ENCODE measurements at regions not wholly inside any gene's neighbourhood (a gene's known extent, or its start where the extent isn't known, plus 50 kb on each side); places are given as distances from the start of the nearest gene placed in this dataset.
"Not testable (repeated sequence)": the region's sequence is repeated elsewhere in the genome, so short reads cannot be mapped to it uniquely, and the experiment has no call there.

- DNase-seq = not testable (repeated sequence)
These were observed 150.9 kb upstream of the TEX13D start for GRCh38 chrX:124181515-124181914.

GRCh38 chrX:124190440-124190839 is 142.0 kb upstream of the TEX13D start:
- no peak for DNase-seq

DNA sequence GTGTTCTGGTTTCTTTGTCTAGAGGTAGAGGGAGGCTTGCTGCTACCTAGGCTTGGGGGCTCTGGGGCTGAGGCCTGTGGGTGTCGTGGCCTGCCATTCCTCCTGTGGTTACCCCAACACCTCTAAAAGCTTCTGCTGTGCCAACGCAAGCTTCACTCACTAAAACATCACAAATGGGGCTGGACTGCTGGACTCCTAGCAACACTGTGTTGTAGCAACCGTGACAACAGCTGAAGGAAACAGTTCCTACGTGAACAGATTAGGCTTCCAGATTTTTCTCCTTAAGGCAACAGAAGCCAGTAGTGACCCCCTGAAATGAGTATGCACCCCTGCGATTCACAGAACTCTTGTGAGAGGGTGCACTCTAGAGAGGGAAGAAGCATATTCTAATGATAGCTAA is 138.3 kb upstream of the TEX13D start:
- peak; percentile 42 to 62 for DNase-seq

- DNase-seq = no peak
These were observed 137.6 kb upstream of the TEX13D start for GRCh38 chrX:124194901-124195300.

GRCh38 chrX:124203311-124203710 is 129.1 kb upstream of the TEX13D start:
- DNase-seq = no peak

DNA sequence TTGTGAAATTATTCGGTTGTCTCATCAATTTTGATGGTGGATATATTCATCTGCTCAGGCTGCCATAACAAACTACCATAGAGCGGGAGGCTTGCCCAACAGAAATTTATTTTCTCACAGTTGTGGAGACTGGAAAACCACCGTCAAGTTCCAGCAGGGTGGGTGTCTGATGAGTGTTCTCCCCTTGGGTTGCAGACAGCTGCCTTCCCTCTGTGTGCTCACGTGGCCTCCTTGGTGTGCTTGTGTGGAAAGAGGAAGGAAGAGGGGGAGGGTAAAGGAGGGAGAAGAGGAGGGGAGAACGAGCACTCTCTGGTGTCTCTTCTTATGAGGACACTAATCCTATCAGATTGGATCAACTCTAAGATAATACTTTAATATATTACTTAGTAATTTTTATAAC is 123.8 kb upstream of the TEX13D start:
- no peak for DNase-seq

DNA sequence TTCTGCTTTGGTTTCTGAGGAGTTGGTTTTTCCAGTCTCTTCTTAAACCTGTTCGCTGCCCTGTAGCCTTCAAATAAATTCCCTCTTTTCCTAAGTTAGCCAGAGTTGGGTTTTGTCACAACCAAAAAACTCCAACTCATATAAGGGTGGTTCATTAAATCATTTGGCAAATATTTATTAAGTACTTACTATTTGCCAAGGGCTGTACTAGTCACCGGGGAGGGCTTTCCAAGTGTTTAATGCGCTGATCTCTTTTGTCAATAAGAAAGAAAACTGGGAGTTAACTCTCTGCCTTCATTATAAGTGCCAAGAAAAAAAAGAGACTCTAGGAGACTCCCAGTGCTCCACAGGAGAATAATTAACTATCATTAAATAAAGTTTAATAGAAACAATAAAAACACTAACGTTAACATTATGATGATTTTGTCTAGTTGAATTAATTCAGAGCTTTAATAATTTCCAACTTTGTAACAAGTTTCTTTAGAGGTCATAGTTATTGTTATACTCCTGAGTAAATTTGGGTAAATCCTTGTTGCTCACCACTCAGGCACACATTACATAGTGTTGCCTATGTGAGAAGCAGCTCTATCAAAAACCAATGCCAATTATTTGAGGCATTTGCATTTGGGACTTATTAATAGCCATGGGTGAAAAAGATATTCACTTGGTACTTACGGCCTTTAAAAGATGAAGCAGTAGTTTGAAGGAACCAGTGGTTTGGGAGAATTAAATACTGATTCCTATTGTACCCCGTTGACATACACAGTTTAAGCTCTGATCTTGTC is 122.5 kb upstream of the TEX13D start:
- DNase-seq = no peak

DNA sequence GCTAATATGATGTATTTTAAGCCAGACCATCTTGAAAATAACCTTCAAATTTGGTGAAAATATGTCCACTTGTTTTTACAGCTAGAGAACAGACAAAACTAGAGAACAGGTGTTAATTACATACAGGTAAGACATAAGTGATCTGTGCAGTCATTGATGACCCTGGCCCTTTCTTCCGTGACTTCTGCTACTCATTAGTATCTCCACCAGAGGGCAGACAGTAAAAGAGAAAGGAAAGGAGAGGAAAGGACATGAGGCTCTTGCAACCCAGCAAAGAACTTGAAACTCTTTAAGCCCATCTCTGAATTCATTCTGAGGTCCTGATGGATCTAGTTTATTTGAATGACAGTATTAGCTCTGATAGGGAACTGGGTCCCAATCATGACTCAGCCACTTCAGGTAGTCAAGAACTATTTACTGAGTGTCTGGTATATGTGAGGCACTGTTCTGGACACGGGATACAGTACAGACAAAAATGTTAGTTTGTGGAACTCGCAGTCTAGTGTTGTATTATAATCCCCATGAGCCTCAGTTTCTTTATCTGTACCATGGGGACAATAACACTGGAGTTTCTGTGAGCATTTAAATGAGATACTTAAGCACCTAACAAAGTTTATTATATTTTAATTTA is 121.0 kb upstream of the TEX13D start:
- no peak for DNase-seq

- DNase-seq = no peak
These were observed 119.8 kb upstream of the TEX13D start for GRCh38 chrX:124212622-124213021.

- DNase-seq = no peak
These were observed 116.7 kb upstream of the TEX13D start for GRCh38 chrX:124215786-124216185.

- no peak for DNase-seq
These were observed 115.9 kb upstream of the TEX13D start for GRCh38 chrX:124216396-124217115.

DNA sequence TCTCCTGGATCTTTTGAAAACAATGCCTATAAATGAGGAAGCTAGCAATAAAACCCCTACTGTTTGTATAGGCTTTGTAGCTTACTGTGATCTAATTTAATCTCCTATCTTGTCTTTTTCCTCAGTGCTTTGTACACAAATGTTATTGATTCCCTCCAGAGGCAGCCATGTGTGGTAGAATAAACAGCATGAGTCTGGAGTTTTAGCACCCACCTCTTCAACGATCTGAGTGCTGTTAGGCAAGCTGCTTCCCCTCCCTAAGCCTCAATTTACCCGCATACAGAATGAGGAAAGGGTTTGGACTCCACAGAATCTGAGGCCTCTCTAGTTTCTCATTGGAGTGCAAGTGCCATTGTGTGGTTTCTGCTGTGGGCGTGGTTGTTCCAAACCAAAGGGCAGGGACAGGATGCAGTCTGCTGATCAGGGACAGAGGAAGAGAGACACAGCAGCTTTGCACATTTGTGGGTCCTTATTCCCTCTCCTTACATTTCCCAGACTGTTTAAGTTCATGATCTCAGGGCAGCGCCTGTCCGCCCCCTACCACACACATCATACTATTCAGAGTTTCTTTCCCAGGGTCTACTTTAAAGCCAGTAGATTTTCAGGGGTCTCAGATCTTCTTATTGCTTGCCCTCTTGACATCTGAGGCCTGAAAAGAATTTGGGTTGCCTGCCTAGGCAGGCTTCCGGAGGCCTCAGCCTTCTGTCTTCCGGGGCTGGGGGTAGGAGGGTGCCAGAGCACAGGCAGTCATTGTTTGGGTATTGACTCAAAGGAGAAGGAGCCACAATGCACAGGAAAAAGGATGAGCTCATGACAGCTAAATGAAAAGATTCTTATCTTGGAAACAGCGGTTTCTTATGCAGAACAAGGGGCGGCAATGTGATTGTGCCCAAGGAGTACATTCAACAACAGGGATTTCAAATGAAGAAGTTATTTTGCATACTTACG is 114.9 kb upstream of the TEX13D start:
- no peak for DNase-seq

- no peak for DNase-seq
These were observed 108.9 kb upstream of the TEX13D start for GRCh38 chrX:124223524-124223923.

GRCh38 chrX:124224528-124224927 is 107.9 kb upstream of the TEX13D start:
- DNase-seq = no peak

GRCh38 chrX:124226129-124226528 is 106.3 kb upstream of the TEX13D start:
- no peak for DNase-seq

- DNase-seq = no peak
These were observed 103.6 kb upstream of the TEX13D start for GRCh38 chrX:124228849-124229248.

GRCh38 chrX:124229374-124229773 is 103.1 kb upstream of the TEX13D start:
- no peak for DNase-seq

DNA sequence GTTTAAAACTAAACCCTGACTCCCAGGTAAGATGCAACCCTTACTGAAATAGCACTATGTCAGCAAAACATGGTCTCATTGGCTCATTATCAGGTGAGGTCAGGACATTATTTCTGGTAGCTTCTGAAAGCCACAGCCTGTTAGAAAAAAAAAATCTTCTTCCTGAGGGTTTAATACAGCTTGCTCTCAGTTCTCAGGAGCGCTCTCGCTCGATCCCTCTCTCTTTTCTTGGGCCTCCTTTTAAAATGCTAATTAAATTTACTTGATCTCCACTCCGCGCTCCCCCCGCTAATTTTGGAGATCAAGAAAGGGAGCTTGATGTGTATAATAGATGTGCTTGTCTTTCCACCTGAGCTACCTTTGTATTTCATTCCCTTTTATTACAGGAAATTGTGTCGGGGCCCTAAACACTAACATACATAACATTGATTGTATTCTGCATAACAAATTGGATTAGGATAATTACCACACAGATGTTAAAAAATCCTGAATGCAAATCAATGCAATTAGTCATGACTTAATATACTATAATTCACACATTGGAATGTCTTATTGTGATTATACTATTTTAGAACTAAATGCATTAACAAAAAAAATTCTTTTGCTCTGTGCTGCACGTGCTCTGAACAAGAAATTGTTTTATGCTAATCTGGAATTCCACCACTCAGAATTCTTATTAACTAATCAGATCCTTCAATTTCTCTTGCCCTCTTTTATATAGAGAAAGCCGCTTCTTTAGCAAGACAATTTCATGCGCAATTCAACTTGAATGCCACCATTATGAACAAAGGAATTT is 101.6 kb upstream of the TEX13D start:
- DNase-seq = no peak

- DNase-seq = no peak
These were observed 101.1 kb upstream of the TEX13D start for GRCh38 chrX:124231451-124231759.

GRCh38 chrX:124232523-124233201 is 99.8 kb upstream of the TEX13D start:
- no peak for DNase-seq

DNA sequence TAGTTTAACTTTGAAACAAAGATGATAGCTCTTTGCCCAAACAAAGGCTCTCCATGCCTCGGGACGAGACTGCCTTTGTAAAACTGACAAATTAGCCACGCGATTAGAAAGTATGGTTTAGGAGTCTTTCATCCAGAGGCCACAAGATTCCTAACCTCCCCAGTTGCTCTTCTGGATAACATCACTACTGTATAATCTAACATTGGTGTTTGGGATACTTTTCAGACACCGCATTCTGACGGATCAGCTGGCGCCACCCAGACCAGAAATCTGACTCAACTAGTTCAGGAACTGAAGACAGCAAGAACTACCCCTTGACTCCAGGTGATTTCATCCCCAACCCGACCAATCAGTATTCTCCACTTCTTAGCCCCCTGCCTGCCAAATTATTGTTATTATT is 98.1 kb upstream of the TEX13D start:
- no peak for DNase-seq
